Transverse colon (tissue), 4 donors: ENCODE measurements at regions not wholly inside any gene's neighbourhood (a gene's known extent, or its start where the extent isn't known, plus 50 kb on each side); places are given as distances from the start of the nearest gene placed in this dataset.

Experiments used
- DNase-seq: peaks from one replicate; pipeline ENCODE4 v3.0.0-alpha.2; 2019
- H3K27ac ChIP-seq, 4 donors: fragments of 200-600 bp; sonication (generic); 2 replicates each; pipeline ENCODE4 v1.5.1; 2016 to 2018; ENCODE audit warnings: inconsistent platforms in 4 of 4
- H3K27me3 ChIP-seq: fragments of 200-600 bp; sonication (generic); 2 replicates; pipeline ENCODE4 v1.5.1; 2017; ENCODE audit warnings: inconsistent platforms
- H3K36me3 ChIP-seq, 4 donors: fragments of 200-600 bp; sonication (generic); 2 replicates each; pipeline ENCODE4 v1.5.1; 2017 to 2019; ENCODE audit warnings: inconsistent platforms in 4 of 4
- H3K4me1 ChIP-seq, 4 donors: fragments of 200-600 bp; sonication (generic); 2 replicates each; pipeline ENCODE4 v1.5.1; 2017 to 2020; ENCODE audit warnings: inconsistent platforms in 4 of 4
- H3K4me3 ChIP-seq, 4 donors: fragments of 200-600 bp; sonication (generic); 1 replicate in 1 of 4; 2 replicates in 3 of 4; pipeline versions ENCODE4 v1.5.1 to v1.6.1; 2017 to 2019; ENCODE audit warnings: inconsistent platforms in 4 of 4
- H3K9me3 ChIP-seq, 2 donors: fragments of 200-600 bp; sonication (generic); 2 replicates each; pipeline ENCODE4 v1.5.1; 2017 to 2019; ENCODE audit warnings: inconsistent platforms in 2 of 2
- CTCF ChIP-seq, 5 experiments: fragments of 200-600 bp in 3 of 5; fragments of 450-650 bp in 2 of 5; sonication (generic) in 3 of 5; IDR thresholded peaks; 1 replicate in 2 of 5; 2 replicates in 3 of 5; pipeline ENCODE4 v1.5.1; 2016 to 2017; ENCODE audit warnings: antibody characterized with exemption in 5 of 5, inconsistent platforms in 3 of 5, mild to moderate bottlenecking in 2 of 5, moderate library complexity in 1 of 5
- EP300 ChIP-seq: sonication (generic); formaldehyde crosslinking; IDR thresholded peaks from one replicate; pipeline ENCODE4 v1.6.1; 2017; ENCODE audit warnings: antibody characterized with exemption, low read depth
- POLR2A ChIP-seq: fragments of 450-650 bp; IDR thresholded peaks from one replicate; pipeline ENCODE4 v1.6.1; 2016; ENCODE audit warnings: antibody characterized with exemption, mild to moderate bottlenecking, moderate library complexity
- POLR2AphosphoS5 ChIP-seq, 3 donors: sonication (generic); formaldehyde crosslinking; IDR thresholded peaks; one replicate each; pipeline ENCODE4 v1.6.1; 2016; ENCODE audit warnings: antibody characterized with exemption in 3 of 3
- WGBS, 2 donors: methylation state at CpG; one replicate each; pipeline ENCODE4 v1.1.5; 2018; ENCODE audit warnings: low coverage in 1 of 2; 5-methylcytosine and 5-hydroxymethylcytosine counted together
- in situ Hi-C, 4 donors: fragments of 200-750 bp; cut with MboI; loops; one replicate each; pipeline versions ENCODE4 v1.15.0 to v1.15.1; 2017; ENCODE audit warnings: low sequenced_read_pairs in 3 of 4, low pct_ligation_motif_present in 1 of 4, low pct_unique_long_range_greater_than_20kb in 1 of 4
- intact Hi-C: fragments of 100-400 bp; cut with DNase I; formaldehyde crosslinking; loops from one replicate; pipeline ENCODE4 v1.15.1; 2023; ENCODE audit warnings: low total_unique reads

DNA sequence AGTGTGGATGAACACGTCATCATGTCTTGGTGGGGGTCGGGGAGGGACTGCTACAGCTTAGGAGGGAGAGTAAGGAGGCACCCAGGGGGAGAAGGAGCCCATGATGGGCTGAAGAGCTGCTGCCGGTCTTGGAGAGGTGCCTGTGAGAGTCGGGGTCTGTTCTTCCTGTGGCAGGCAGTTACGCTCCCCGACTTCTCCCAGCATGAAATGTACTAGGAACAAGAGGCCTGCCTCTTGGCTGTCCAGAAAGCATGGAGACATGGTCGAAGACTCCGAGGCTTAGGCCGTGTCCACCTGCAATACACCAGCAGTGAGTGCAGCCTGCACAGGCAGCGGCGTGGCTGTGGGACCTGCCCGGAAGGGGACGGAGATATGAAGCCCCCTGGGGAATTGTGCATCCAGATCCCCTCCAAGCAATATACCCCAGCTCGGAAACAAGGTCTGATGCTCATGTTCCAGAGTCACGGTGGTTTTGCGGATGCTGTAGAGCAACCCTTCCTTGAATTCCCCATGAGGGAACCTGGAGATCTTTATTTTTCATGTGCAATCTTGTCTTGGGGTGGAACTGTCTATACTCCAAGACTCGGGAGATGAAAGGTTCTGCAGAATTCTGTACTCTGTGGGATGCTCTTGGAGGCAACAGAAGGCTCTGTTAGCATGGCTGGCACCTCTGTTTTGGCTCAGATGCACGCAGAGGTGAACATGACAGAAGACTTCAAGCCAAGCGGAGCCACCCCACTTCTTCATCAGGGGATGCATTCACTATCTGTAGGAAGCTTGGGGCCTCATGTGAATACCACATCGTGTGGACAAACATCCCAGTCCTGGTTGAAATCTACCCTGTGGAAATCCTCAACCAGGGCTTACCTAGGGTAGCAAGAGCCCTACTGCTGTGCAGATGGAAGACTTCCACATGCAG is 374.9 kb upstream of the IRX4 start:
- Histone ChIP-seq H3K27ac (no peak overlapping the region), H3K36me3 (no peaks in the 10 kb centered on the region), H3K27me3 (no peaks in the 10 kb centered on the region), H3K4me3 (no peak overlapping the region), H3K4me1 (no peaks in the 10 kb centered on the region), H3K9me3 (no peaks in the 10 kb centered on the region)
- TF ChIP-seq CTCF (IDR thresholded peaks at IDR 0.05), result no peak
- no peak for TF ChIP-seq POLR2A
- no peak for TF ChIP-seq EP300
- no peak for TF ChIP-seq POLR2AphosphoS5 (IDR thresholded peaks at IDR 0.05)
- in situ Hi-C loops, result no loop called here
- WGBS, 2 donors, result 80 to 83% methylated on average over 1 to 20 of the region's 20 CpGs
- no peak for DNase-seq
- intact Hi-C loops, result no loop called here

GRCh38 chr5:2256691-2257280 is 374.1 kb upstream of the IRX4 start:
- H3K27ac ChIP-seq, result no peak overlapping the region
- TF ChIP-seq POLR2A (no peak), EP300 (no peak), CTCF (IDR thresholded peaks at IDR 0.05) (no peak), POLR2AphosphoS5 (IDR thresholded peaks at IDR 0.05) (no peak)
- H3K27me3 ChIP-seq, result no peaks in the 10 kb centered on the region
- DNase-seq, result no peak
- intact Hi-C loops (no loop called here), in situ Hi-C loops (no loop called here)
- no peaks in the 10 kb centered on the region for H3K36me3 ChIP-seq
- H3K4me3 ChIP-seq, result no peak overlapping the region
- H3K4me1 ChIP-seq, result no peaks in the 10 kb centered on the region
- no peaks in the 10 kb centered on the region for H3K9me3 ChIP-seq
- 84% methylated on average over 14 of the region's 15 CpGs; no CpG with 5 or more reads in 1 of the 2 donors for WGBS, 2 donors

DNA sequence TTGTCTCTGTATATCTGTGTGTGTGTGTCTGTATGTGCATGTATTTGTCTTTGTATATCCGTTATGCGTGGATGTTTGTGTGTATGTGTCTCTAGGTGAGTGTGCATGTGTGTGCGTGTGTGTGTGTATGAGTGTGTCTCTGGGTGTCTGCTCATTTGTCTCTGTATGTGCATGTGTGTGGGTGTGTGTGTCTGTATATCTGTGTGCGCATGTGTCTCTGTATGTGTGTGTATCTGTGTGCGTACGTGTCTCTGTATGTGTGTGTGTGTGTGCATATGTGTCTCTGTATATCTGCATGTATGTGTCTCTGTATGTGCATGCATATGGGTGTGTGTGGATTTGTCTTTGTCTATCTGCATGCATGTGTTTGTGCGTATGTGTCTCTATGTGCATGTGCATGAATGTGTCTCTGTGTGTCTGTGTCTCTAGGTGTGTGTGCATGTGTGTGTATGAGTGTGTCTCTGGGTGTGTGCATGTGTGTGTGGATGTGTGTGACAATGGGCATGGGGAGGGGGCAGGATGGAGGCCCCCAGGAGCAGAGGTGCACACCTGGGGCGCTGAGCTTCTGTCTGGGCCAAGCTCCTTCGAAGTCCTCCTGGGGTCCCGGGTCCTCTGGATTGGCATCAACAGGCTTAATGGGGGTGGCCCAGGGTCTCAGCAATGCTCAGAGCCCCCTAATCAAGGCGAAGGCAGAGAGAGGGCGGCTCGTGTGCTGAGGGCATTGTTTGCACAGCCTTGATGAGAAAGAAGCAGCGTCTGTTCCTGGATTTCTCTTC is 373.4 kb upstream of the IRX4 start:
- no peak for DNase-seq
- Histone ChIP-seq H3K4me3 (no peak overlapping the region), H3K27ac (no peak overlapping the region), H3K36me3 (no peaks in the 10 kb centered on the region), H3K4me1 (no peaks in the 10 kb centered on the region), H3K9me3 (no peaks in the 10 kb centered on the region), H3K27me3 (no peaks in the 10 kb centered on the region)
- intact Hi-C loops (no loop called here), in situ Hi-C loops (no loop called here)
- TF ChIP-seq POLR2A (no peak), POLR2AphosphoS5 (IDR thresholded peaks at IDR 0.05) (no peak), EP300 (no peak), CTCF (IDR thresholded peaks at IDR 0.05) (no peak)
- 86 to 100% methylated on average over 3 to 14 of the region's 14 CpGs for WGBS, 2 donors
